ENCODE measurements at regions not wholly inside any gene's neighbourhood (a gene's known extent, or its start where the extent isn't known, plus 50 kb on each side); places are given as distances from the start of the nearest gene placed in this dataset.

DNA sequence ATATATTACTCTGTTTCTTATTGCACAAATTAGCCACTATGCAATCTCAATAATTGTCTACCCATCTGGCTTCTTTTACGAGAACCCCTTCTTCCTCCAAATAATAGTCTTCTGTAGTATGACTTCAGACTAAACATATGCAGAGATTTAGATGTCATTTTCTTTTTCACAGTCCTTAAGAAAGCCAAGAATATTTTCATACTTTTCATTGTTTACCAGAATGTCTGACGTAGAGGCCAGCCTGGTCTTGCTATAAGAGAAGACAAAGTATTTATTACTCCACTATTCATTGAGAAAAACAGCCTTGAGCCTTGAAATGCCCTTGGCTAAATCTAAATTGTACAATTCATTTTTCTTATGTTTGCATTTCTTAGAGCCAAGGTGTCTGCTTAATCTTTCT, 714.9 kb upstream of the CXADR start:
- no peak overlapping the region for H3K27ac ChIP-seq (ENCODE audit: poor library complexity, severe bottlenecking)
- H3K4me3 ChIP-seq (ENCODE audit: severe bottlenecking), result no peak overlapping the region
- no peak for ATAC-seq (ENCODE audit: low read depth)
- TF ChIP-seq CTCF (IDR thresholded peaks at IDR 0.05; ENCODE audit: poor library complexity, severe bottlenecking), result no peak
- no peaks in the 10 kb centered on the region for H3K4me1 ChIP-seq (ENCODE audit: insufficient read depth, poor library complexity, severe bottlenecking)
- DNase-seq (ENCODE audit: low spot score), result no peak
- H3K36me3 ChIP-seq (ENCODE audit: low read depth), result no peaks in the 10 kb centered on the region
- H3K27me3 ChIP-seq (ENCODE audit: insufficient read depth, poor library complexity, severe bottlenecking), result no peaks in the 10 kb centered on the region
- H3K9me3 ChIP-seq (ENCODE audit: severe bottlenecking), result no peaks in the 10 kb centered on the region

- no peak for DNase-seq (ENCODE audit: low spot score)
- Histone ChIP-seq H3K4me1 (ENCODE audit: insufficient read depth, poor library complexity, severe bottlenecking) (no peaks in the 10 kb centered on the region), H3K27me3 (ENCODE audit: insufficient read depth, poor library complexity, severe bottlenecking) (no peaks in the 10 kb centered on the region), H3K27ac (ENCODE audit: poor library complexity, severe bottlenecking) (no peak overlapping the region), H3K9me3 (ENCODE audit: severe bottlenecking) (no peaks in the 10 kb centered on the region), H3K36me3 (ENCODE audit: low read depth) (no peaks in the 10 kb centered on the region), H3K4me3 (ENCODE audit: severe bottlenecking) (no peak overlapping the region)
- no peak for ATAC-seq (ENCODE audit: low read depth)
- TF ChIP-seq CTCF (IDR thresholded peaks at IDR 0.05; ENCODE audit: poor library complexity, severe bottlenecking), result no peak
These were observed 712.1 kb upstream of the CXADR start for GRCh38 chr21:16800536-16801275.

DNA sequence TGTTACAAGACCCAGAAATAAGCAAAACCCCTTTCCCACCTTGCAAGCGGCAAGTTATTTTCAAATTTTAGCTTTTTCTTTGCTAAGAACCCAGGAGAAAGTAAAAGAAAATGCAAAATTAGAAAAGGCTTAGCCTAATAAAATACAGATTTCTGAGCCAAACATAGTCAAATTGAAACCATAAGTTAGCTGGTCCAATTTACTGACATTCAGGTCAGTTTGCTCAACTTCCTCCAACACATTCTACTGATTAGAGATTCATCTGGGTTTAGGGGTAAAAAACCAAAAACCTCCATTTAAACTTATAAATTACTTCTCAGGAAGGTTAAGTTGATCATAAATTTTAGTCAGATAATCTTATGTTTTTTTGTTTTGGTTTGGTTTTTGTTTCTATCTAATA, 701.8 kb upstream of the CXADR start:
- TF ChIP-seq CTCF (IDR thresholded peaks at IDR 0.05; ENCODE audit: poor library complexity, severe bottlenecking), result no peak
- DNase-seq (ENCODE audit: low spot score), result no peak
- no peaks in the 10 kb centered on the region for H3K9me3 ChIP-seq (ENCODE audit: severe bottlenecking)
- no peaks in the 10 kb centered on the region for H3K4me1 ChIP-seq (ENCODE audit: insufficient read depth, poor library complexity, severe bottlenecking)
- ATAC-seq (ENCODE audit: low read depth), result no peak
- H3K4me3 ChIP-seq (ENCODE audit: severe bottlenecking), result no peak overlapping the region
- no peak overlapping the region for H3K27ac ChIP-seq (ENCODE audit: poor library complexity, severe bottlenecking)
- no peaks in the 10 kb centered on the region for H3K36me3 ChIP-seq (ENCODE audit: low read depth)
- peaks cover 7% of the 10 kb centered on the region for H3K27me3 ChIP-seq (ENCODE audit: insufficient read depth, poor library complexity, severe bottlenecking)

DNA sequence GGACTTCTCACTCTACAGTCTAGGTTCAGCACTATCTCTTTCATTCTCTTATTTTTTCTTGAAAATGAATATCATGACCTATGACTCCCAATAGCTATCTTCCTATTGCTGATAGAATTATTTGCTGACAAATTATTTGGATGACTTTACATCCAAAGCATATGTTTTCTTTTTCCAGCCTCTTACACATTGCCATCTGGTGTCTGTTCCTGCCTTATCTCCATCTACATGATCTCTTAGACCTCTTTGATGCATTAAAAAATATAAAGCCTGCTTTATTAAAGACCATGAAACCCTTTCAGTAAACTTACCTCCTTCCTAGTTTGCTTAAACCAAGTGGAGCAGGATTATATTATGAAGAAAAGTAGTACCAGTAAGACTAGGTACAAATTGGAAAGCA, 700.9 kb upstream of the CXADR start:
- Histone ChIP-seq H3K27ac (ENCODE audit: poor library complexity, severe bottlenecking) (no peak overlapping the region), H3K36me3 (ENCODE audit: low read depth) (no peaks in the 10 kb centered on the region), H3K27me3 (ENCODE audit: insufficient read depth, poor library complexity, severe bottlenecking) (peaks cover 7% of the 10 kb centered on the region), H3K4me1 (ENCODE audit: insufficient read depth, poor library complexity, severe bottlenecking) (no peaks in the 10 kb centered on the region), H3K9me3 (ENCODE audit: severe bottlenecking) (no peaks in the 10 kb centered on the region), H3K4me3 (ENCODE audit: severe bottlenecking) (no peak overlapping the region)
- DNase-seq (ENCODE audit: low spot score) (no peak), ATAC-seq (ENCODE audit: low read depth) (no peak)
- no peak for TF ChIP-seq CTCF (IDR thresholded peaks at IDR 0.05; ENCODE audit: poor library complexity, severe bottlenecking)

DNA sequence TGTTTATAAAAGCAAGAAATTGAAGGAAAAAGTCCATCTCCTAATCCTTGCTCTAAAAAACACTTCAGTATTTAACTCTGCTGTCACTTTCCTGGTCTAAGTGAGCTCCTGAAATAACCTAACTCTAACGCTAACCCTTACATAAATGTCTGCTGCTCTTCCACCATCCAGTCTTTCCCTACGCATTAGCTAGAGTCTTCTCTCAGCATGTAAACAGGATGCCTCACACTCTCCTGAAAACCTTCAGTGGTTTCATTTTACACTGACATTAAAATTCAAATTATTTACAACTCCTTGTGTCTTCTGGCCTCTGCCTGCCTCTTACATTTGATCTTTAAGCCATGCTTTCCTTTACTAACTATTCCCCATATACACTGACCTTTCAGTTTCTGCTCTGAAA, 697.6 kb upstream of the CXADR start:
- H3K4me1 ChIP-seq (ENCODE audit: insufficient read depth, poor library complexity, severe bottlenecking), result no peaks in the 10 kb centered on the region
- H3K36me3 ChIP-seq (ENCODE audit: low read depth), result no peaks in the 10 kb centered on the region
- no peak overlapping the region for H3K27ac ChIP-seq (ENCODE audit: poor library complexity, severe bottlenecking)
- no peak for TF ChIP-seq CTCF (IDR thresholded peaks at IDR 0.05; ENCODE audit: poor library complexity, severe bottlenecking)
- no peak overlapping the region for H3K4me3 ChIP-seq (ENCODE audit: severe bottlenecking)
- ATAC-seq (ENCODE audit: low read depth) (no peak), DNase-seq (ENCODE audit: low spot score) (no peak)
- no peaks in the 10 kb centered on the region for H3K9me3 ChIP-seq (ENCODE audit: severe bottlenecking)
- peaks cover 2% of the 10 kb centered on the region for H3K27me3 ChIP-seq (ENCODE audit: insufficient read depth, poor library complexity, severe bottlenecking)

Measured in RWPE2 (cell line).